ENCODE measurements at regions not wholly inside any gene's neighbourhood (a gene's known extent, or its start where the extent isn't known, plus 50 kb on each side); places are given as distances from the start of the nearest gene placed in this dataset.

DNA sequence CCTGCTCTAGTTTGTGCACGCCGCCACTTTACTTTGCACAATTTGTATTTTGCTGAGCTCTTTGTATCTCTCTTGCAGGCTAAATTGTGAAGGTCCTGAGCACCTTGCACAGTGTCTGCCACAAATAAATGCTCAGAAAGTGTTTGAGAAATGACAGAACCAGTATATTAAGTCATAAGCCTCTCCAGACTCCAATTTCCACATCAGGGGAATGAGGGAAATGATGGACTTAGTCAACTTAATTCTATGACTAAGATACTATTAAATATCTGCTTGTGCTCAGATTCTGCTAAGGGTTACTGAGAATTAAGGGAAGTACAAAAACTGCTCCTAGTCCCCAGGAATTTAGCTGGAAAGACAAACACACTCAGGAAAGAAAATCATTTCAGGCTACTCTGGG is 239.1 kb upstream of the SLC14A2 start:
- ATAC-seq (ENCODE audit: low read depth) (no peak), DNase-seq (no peak)
- Histone ChIP-seq H3K4me2 (replicated peaks; ENCODE audit: low read depth, low read length, poor library complexity, severe bottlenecking) (no peak overlapping the region), H3K36me3 (replicated peaks in 1 of 2; ENCODE audit: control extremely low read depth in 1 of 2, control insufficient read depth in 1 of 2, extremely low read depth in 1 of 2, insufficient read depth in 2 of 2, low read length in 1 of 2) (no peaks in the 10 kb centered on the region), H4K20me1 (ENCODE audit: control insufficient read depth, insufficient read depth, low read length, poor library complexity, severe bottlenecking) (no peaks in the 10 kb centered on the region), H3K4me3 (ENCODE audit: control extremely low read depth in 1 of 5, extremely low read depth in 1 of 5, insufficient read depth in 1 of 5, low read depth in 2 of 5, low read length in 4 of 5) (no peak overlapping the region), H3K79me2 (ENCODE audit: control insufficient read depth, insufficient read depth, low read length) (no peaks in the 10 kb centered on the region), H2AFZ (ENCODE audit: insufficient read depth, low read depth, low read length, poor library complexity, severe bottlenecking) (no peak overlapping the region), H3K27ac (ENCODE audit: low read length in 2 of 2) (no peak overlapping the region), H3K9me3 (ENCODE audit: control extremely low read depth in 1 of 3, control insufficient read depth in 2 of 3, insufficient read depth in 1 of 3, low read length in 2 of 3) (no peaks in the 10 kb centered on the region), H3K9ac (ENCODE audit: low read length) (no peak overlapping the region), H3K27me3 (replicated peaks in 1 of 4; ENCODE audit: control extremely low read depth in 1 of 4, control insufficient read depth in 3 of 4, insufficient read depth in 4 of 4, low read length in 3 of 4) (no peaks in the 10 kb centered on the region), H3K4me1 (ENCODE audit: control insufficient read depth in 2 of 2, insufficient read depth in 2 of 2, low read length in 2 of 2) (peaks cover 10% of the 10 kb centered on the region in 2 donors)
- no peak for TF ChIP-seq EZH2 (IDR thresholded peaks at IDR 0.05; ENCODE audit: borderline replicate concordance, insufficient read depth, low read depth, low read length, poor library complexity, severe bottlenecking)
- TF ChIP-seq, protein P1, sequence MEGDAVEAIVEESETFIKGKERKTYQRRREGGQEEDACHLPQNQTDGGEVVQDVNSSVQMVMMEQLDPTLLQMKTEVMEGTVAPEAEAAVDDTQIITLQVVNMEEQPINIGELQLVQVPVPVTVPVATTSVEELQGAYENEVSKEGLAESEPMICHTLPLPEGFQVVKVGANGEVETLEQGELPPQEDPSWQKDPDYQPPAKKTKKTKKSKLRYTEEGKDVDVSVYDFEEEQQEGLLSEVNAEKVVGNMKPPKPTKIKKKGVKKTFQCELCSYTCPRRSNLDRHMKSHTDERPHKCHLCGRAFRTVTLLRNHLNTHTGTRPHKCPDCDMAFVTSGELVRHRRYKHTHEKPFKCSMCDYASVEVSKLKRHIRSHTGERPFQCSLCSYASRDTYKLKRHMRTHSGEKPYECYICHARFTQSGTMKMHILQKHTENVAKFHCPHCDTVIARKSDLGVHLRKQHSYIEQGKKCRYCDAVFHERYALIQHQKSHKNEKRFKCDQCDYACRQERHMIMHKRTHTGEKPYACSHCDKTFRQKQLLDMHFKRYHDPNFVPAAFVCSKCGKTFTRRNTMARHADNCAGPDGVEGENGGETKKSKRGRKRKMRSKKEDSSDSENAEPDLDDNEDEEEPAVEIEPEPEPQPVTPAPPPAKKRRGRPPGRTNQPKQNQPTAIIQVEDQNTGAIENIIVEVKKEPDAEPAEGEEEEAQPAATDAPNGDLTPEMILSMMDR (IDR thresholded peaks at IDR 0.05), result no peak
- no peaks in the 10 kb centered on the region for H3K9me3 Mint-ChIP-seq (ENCODE audit: insufficient read depth)
- POLR2A ChIA-PET, result no interaction called here
- peaks cover 12% of the 10 kb centered on the region for H3K4me1 Mint-ChIP-seq
- no peak overlapping the region for H3K4me3 Mint-ChIP-seq
- intact Hi-C loops (cut with micrococcal nuclease), result no loop called here
- no CpG with 5 or more reads among the region's 2 CpGs for WGBS (ENCODE audit: insufficient coverage)
- H3K27ac Mint-ChIP-seq, result no peak overlapping the region
- CTCF ChIA-PET, result no interaction called here
- peaks cover 9% of the 10 kb centered on the region for H3K27me3 Mint-ChIP-seq

DNA sequence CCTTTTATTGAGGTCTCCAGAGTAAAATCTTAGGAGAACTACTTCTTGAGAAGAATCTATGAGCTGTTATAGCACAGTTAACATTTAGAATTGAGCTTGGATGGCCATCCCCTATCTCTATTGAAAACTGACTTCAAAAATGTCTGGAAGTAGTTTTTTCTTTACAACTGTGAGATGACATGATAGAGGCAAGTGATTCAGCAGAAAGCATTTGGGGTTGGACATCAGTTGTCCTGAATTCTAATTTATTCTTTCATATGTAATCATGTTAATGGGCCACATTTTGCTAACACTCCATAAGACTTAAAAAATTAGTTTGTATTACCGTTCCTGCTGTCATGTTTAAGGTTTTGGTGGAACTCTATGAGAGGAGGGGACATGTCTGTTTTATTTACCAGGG is 237.0 kb upstream of the SLC14A2 start:
- TF ChIP-seq, protein P1 (IDR thresholded peaks at IDR 0.05), result no peak
- TF ChIP-seq EZH2 (IDR thresholded peaks at IDR 0.05; ENCODE audit: borderline replicate concordance, insufficient read depth, low read depth, low read length, poor library complexity, severe bottlenecking), result no peak

More for the DNA sequence above, 237.0 kb upstream of the SLC14A2 start:
- no CpG with 5 or more reads among the region's 1 CpG for WGBS (ENCODE audit: insufficient coverage)
- H3K36me3 ChIP-seq (replicated peaks in 1 of 2; ENCODE audit: control extremely low read depth in 1 of 2, control insufficient read depth in 1 of 2, extremely low read depth in 1 of 2, insufficient read depth in 2 of 2, low read length in 1 of 2), result no peaks in the 10 kb centered on the region
- ChIA-PET POLR2A (no interaction called here), CTCF (interaction anchor here (1.4 kb wide), 1 partner anchor 1279 kb away, joined by 3 read pairs; no protein-coding TSS in a partner anchor)
- intact Hi-C loops (cut with micrococcal nuclease), result no loop called here
- H2AFZ ChIP-seq (ENCODE audit: insufficient read depth, low read depth, low read length, poor library complexity, severe bottlenecking), result no peak overlapping the region
- ATAC-seq (ENCODE audit: low read depth) (no peak), DNase-seq (no peak)
- H3K27me3 ChIP-seq (replicated peaks in 1 of 4; ENCODE audit: control extremely low read depth in 1 of 4, control insufficient read depth in 3 of 4, insufficient read depth in 4 of 4, low read length in 3 of 4), result no peaks in the 10 kb centered on the region
- Mint-ChIP-seq H3K4me1 (peaks cover 8% of the 10 kb centered on the region), H3K27ac (no peak overlapping the region), H3K27me3 (peaks cover 9% of the 10 kb centered on the region), H3K4me3 (no peak overlapping the region), H3K9me3 (ENCODE audit: insufficient read depth) (no peaks in the 10 kb centered on the region)
- H3K9me3 ChIP-seq (ENCODE audit: control extremely low read depth in 1 of 3, control insufficient read depth in 2 of 3, insufficient read depth in 1 of 3, low read length in 2 of 3), result no peaks in the 10 kb centered on the region
- H3K4me1 ChIP-seq (ENCODE audit: control insufficient read depth in 2 of 2, insufficient read depth in 2 of 2, low read length in 2 of 2), result peaks cover 4% of the 10 kb centered on the region in 2 donors
- no peaks in the 10 kb centered on the region for H3K79me2 ChIP-seq (ENCODE audit: control insufficient read depth, insufficient read depth, low read length)
- no peak overlapping the region for H3K9ac ChIP-seq (ENCODE audit: low read length)
- H4K20me1 ChIP-seq (ENCODE audit: control insufficient read depth, insufficient read depth, low read length, poor library complexity, severe bottlenecking), result no peaks in the 10 kb centered on the region
- no peak overlapping the region for H3K4me3 ChIP-seq (ENCODE audit: control extremely low read depth in 1 of 5, extremely low read depth in 1 of 5, insufficient read depth in 1 of 5, low read depth in 2 of 5, low read length in 4 of 5)
- no peak overlapping the region for H3K27ac ChIP-seq (ENCODE audit: low read length in 2 of 2)
- no peak overlapping the region for H3K4me2 ChIP-seq (replicated peaks; ENCODE audit: low read depth, low read length, poor library complexity, severe bottlenecking)
